ENCODE measurements at regions not wholly inside any gene's neighbourhood (a gene's known extent, or its start where the extent isn't known, plus 50 kb on each side); places are given as distances from the start of the nearest gene placed in this dataset.

GRCh38 chr7:80288175-80289122 is 153.8 kb downstream of the GNAI1 start:
- DNase-seq = no peak

DNA sequence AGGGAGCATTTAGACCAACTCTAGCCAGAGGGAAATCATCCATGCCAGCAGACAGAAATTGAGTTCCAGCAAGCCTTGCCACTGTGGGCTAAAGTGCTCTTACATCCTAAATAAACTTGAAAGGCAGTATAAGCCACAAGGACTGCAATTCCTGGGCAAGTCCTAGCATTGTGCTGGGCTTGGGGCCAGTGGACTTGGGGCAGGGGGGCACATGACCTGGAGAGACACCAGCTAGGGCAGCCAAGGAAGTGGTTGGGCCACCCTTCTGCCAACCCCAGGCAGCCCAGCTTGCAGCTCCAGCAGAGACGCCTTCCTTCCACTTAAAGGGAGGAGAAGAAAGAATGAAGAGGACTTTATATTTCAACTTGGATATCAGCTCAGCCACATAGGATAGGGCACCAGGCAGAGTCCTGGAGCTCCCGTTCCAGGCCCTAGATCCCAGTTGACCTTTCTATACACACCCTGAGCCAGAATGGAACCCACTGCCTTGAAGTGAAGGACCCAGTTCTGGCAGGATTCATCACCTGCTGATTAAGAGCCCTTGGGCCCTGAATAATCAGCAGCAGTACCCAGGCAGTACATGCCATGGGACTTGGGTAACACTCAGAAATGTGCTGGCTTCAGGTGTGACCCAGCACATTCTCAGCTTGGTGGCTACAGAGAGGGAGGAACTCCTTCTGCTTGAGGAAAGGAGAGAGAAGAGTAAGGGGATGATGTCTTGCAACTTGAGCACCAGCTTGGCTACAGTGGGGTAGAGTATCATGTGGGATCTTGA is 153.0 kb downstream of the GNAI1 start:
- no peak for DNase-seq

DNA sequence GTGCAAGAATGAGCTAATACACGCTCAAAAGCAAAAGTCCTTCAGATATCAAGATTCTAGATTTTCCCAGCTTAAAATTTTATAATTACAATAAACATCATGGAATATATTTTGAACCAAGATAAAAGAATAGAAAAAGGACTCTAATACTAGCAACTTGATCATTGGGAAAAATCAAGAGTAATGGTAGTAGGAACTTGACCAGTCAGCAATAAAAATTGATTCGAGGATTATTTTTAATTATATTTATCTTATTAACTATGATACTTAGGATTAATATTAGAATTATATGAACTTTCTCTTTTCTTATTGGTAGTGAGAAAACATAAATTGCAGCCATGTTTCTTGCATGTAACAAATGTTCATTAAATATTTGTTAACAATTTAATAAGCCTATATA is 152.0 kb downstream of the GNAI1 start:
- DNase-seq = no peak

DNA sequence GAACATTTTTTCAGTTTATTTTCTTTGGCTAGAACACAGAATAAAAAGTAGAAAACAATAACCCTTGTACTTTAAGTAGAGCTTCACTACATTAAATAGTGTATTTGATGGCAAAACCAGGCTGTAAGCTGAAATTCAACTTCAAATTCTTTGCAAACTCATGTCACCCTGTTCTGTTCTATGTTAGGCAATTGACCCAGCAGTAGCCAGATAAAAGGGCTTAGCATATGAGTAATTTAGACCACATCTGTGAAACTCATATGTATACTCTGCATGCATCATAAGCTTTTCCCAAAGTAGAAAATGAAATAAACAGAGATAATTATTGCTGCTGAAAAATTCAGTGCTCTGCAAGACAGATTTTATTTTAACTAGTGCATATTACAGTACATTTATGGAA is 150.2 kb downstream of the GNAI1 start:
- DNase-seq = no peak

- no peak for DNase-seq
Observed at GRCh38 chr7:80279760-80280159, 145.1 kb downstream of the GNAI1 start.

GRCh38 chr7:80278737-80279136 is 144.1 kb downstream of the GNAI1 start:
- no peak for DNase-seq

DNA sequence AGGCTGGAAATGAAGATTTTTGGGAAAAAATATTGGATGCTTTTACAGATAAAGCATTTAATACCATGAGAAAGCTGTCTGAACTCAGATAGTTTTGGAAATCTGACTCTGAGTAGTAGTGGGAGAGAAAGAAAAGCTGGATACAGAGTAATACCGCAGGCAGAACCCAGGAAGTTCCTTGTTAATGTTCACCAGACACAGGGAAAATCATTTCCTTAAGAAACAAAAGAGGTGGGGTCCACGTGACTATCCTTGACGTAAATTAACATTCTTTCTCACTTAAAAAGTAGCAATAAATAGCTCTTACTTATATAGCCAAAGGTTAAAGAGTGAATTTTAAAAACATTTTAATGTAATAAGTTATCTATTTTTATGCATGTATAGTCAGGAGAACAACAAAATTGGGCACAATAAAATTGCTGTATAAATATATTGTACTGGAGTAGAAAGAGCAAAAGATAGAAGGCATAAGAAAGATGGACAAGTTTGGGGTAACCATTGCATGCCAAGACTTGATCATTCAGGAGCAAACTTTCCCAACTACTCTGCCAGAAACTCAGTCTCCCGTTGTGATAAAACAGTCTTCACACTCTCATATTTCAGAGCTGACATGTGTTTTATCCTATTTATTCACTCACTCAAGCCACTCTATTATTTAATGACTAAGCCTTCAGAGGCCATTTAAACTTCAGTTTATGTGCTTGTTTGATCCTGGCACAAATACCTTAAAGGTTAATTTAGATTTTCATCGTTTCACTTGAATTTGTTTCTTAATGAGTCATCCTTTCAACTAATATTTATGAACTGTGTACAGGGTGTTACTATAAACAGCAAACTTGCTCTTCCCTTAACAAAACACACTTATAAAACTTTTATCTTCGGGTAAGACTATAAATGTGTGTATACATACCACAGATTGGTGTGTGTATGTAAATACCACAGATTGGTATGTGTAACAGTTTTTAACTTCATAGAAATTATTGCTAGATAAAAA is 143.1 kb downstream of the GNAI1 start:
- no peak for DNase-seq
